ENCODE measurements at regions not wholly inside any gene's neighbourhood (a gene's known extent, or its start where the extent isn't known, plus 50 kb on each side); places are given as distances from the start of the nearest gene placed in this dataset.

GRCh38 chr6:140059947-140060346 lies 685.5 kb upstream of the CITED2 start:
- no peak for DNase-seq (ENCODE audit: low spot score)
- Histone ChIP-seq H3K27ac (no peak overlapping the region), H2AFZ (replicated peaks) (no peak overlapping the region), H3K9me3 (ENCODE audit: low read depth) (no peaks in the 10 kb centered on the region), H3K79me2 (ENCODE audit: low read depth) (no peaks in the 10 kb centered on the region), H3K9ac (no peak overlapping the region), H3K4me1 (no peaks in the 10 kb centered on the region), H4K20me1 (ENCODE audit: low read depth) (no peaks in the 10 kb centered on the region), H3F3A (ENCODE audit: low read depth) (no peaks in the 10 kb centered on the region), H3K27me3 (no peaks in the 10 kb centered on the region), H3K4me2 (no peak overlapping the region), H3K4me3 (no peak overlapping the region), H3K36me3 (no peaks in the 10 kb centered on the region)
- Mint-ChIP-seq H3K27me3 (ENCODE audit: insufficient read depth, low read depth) (peaks cover 2% of the 10 kb centered on the region), H3K9me3 (peaks cover 1% of the 10 kb centered on the region), H3K4me3 (no peak overlapping the region), H3K27ac (no peak overlapping the region), H3K4me1 (peaks cover 24% of the 10 kb centered on the region), H3K36me3 (no peaks in the 10 kb centered on the region)
- TF ChIP-seq EZH2phosphoT487 (IDR thresholded peaks at IDR 0.05) = no peak
- TF ChIP-seq CTCF (IDR thresholded peaks at IDR 0.05) = no peak
- TF ChIP-seq EZH2 (IDR thresholded peaks at IDR 0.05) = no peak

- Histone ChIP-seq H3F3A (ENCODE audit: low read depth) (no peaks in the 10 kb centered on the region), H3K4me3 (no peak overlapping the region), H3K4me1 (no peaks in the 10 kb centered on the region), H3K27ac (no peak overlapping the region), H3K27me3 (no peaks in the 10 kb centered on the region), H3K79me2 (ENCODE audit: low read depth) (no peaks in the 10 kb centered on the region), H2AFZ (replicated peaks) (no peak overlapping the region), H3K9ac (no peak overlapping the region), H4K20me1 (ENCODE audit: low read depth) (no peaks in the 10 kb centered on the region), H3K9me3 (ENCODE audit: low read depth) (no peaks in the 10 kb centered on the region), H3K36me3 (no peaks in the 10 kb centered on the region), H3K4me2 (no peak overlapping the region)
- Mint-ChIP-seq H3K27ac (no peak overlapping the region), H3K27me3 (ENCODE audit: insufficient read depth, low read depth) (peaks cover 2% of the 10 kb centered on the region), H3K9me3 (peaks cover 1% of the 10 kb centered on the region), H3K36me3 (no peaks in the 10 kb centered on the region), H3K4me1 (peaks cover 20% of the 10 kb centered on the region), H3K4me3 (no peak overlapping the region)
- no peak for DNase-seq (ENCODE audit: low spot score)
- no peak for TF ChIP-seq CTCF (IDR thresholded peaks at IDR 0.05)
- TF ChIP-seq EZH2phosphoT487 (IDR thresholded peaks at IDR 0.05) = no peak
- no peak for TF ChIP-seq EZH2 (IDR thresholded peaks at IDR 0.05)
Measured at GRCh38 chr6:140058863-140059262, 684.4 kb upstream of the CITED2 start.

- H3K9ac ChIP-seq = no peak overlapping the region
- Mint-ChIP-seq H3K36me3 (no peaks in the 10 kb centered on the region), H3K4me1 (peaks cover 38% of the 10 kb centered on the region), H3K4me3 (no peak overlapping the region), H3K27ac (no peak overlapping the region), H3K9me3 (no peaks in the 10 kb centered on the region), H3K27me3 (ENCODE audit: insufficient read depth, low read depth) (no peaks in the 10 kb centered on the region)
- peak; percentile 41 for DNase-seq (ENCODE audit: low spot score)
- TF ChIP-seq EZH2 (IDR thresholded peaks at IDR 0.05) = no peak
- TF ChIP-seq CTCF (IDR thresholded peaks at IDR 0.05) = peak; percentile 60
- peaks cover 13% of the 10 kb centered on the region for H3K4me1 ChIP-seq
- H2AFZ ChIP-seq (replicated peaks) = no peak overlapping the region
- H3K4me3 ChIP-seq = no peak overlapping the region
- H3K27me3 ChIP-seq = no peaks in the 10 kb centered on the region
- H3K27ac ChIP-seq = no peak overlapping the region
- H3K36me3 ChIP-seq = no peaks in the 10 kb centered on the region
- H3K79me2 ChIP-seq (ENCODE audit: low read depth) = no peaks in the 10 kb centered on the region
- peaks cover 6% of the 10 kb centered on the region for H3F3A ChIP-seq (ENCODE audit: low read depth)
- no peaks in the 10 kb centered on the region for H4K20me1 ChIP-seq (ENCODE audit: low read depth)
- H3K9me3 ChIP-seq (ENCODE audit: low read depth) = no peaks in the 10 kb centered on the region
- no peak overlapping the region for H3K4me2 ChIP-seq
Measured at GRCh38 chr6:140052736-140053729, 678.6 kb upstream of the CITED2 start.
